CD4-positive, alpha-beta T cell treated with Interferon gamma for 1 hour (primary cell): ENCODE measurements at regions not wholly inside any gene's neighbourhood (a gene's known extent, or its start where the extent isn't known, plus 50 kb on each side); places are given as distances from the start of the nearest gene placed in this dataset.
"Not testable (repeated sequence)": the region's sequence is repeated elsewhere in the genome, so short reads cannot be mapped to it uniquely, and the experiment has no call there.

Experiments used
- DNase-seq: peaks from one replicate; pipeline ENCODE4 v3.0.0-alpha.2; 2020

DNA sequence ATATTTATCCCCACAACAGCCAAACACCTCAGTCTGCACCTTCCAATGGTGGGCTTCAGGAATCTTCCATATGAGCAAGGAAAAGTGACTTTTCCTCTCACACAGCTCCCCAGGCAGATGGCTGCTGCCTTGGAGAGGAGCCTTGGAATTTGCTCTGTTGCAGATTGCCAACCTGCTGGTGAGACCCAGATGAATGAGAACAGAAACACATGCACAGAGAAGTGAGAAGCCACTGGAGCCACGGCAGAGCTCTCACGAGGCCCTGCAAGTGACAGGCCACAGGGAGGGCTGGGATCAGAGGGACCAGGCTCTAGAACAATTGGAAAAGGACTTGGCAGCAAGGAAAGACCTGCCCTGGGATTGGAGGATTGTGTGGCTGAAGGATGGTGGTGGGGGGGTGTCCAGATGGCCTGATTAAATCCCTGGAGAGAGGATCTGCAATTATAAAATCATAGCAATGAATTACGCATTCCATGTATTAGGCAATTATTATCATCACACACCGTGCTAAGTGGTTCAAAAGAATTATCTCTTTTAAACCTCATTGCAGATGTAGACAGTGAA is 84.9 kb upstream of the PWP1 start:
- no peak for DNase-seq

DNA sequence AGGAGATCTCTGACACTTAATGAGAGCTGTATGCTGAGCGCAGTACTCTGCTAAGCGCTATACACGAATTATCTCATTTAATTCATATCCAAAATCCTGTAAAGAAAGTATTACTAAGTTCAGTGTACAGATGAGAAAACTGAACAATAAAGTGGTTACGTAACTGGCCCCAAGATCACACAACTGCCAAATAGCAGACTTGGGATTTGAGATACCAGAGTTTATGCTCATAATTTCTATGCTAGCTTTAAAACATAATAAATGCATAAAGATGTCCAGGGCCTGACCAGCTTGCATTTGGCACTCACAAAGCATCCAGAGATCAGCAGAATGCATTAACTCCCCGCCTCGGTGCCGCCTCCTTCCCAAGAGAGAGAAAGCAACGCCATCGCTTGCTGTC is 83.2 kb upstream of the PWP1 start:
- no peak for DNase-seq

- DNase-seq, result no peak
Observed at GRCh38 chr12:107605293-107605692, 80.3 kb upstream of the PWP1 start.

DNA sequence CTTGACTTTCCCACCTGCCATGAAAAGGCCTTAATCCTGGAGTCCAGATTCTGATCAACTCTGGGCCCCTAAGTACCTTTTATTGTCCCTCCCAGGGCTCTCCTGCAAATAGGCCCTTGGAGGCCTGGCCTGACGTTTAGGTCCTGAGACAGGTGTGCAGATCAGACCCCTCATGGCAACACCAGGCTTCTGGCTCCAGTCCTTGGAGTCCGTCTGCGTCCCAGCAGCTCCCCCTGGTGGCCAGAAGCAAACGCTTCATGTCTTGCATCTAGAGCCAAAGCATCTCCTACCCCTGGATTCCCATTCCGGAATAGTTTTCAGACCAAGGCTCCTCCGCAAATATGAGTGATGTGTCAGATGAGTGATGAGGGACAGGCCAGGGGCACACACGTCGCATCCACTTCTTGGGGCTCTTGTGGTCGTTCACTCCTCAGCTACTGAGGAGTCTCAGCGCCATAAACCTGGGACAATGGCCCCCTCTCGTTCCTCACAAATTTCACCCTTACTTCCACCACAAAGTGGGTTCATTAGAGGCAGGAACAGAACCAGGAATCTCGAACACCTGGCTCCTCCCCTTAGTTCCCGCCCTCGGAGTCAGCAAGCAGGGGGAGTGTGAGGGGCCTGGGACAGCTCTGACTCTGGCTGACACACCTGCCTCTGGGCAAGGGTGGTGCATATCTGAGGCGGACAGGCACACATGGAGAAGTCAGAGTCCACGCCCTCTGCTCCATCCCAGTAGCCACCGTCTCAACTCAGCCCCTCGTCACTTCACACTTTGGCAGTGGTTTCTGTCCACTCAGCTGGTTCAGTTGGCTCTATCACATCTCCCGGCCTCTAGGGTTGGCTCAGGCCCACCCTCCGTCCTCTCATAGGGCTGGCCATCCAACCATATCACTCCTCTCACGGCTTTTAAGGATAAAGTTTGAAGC is 77.9 kb upstream of the PWP1 start:
- DNase-seq, result peak; percentile 71

GRCh38 chr12:107608779-107609178 is 76.8 kb upstream of the PWP1 start:
- DNase-seq, result not testable (repeated sequence)

DNA sequence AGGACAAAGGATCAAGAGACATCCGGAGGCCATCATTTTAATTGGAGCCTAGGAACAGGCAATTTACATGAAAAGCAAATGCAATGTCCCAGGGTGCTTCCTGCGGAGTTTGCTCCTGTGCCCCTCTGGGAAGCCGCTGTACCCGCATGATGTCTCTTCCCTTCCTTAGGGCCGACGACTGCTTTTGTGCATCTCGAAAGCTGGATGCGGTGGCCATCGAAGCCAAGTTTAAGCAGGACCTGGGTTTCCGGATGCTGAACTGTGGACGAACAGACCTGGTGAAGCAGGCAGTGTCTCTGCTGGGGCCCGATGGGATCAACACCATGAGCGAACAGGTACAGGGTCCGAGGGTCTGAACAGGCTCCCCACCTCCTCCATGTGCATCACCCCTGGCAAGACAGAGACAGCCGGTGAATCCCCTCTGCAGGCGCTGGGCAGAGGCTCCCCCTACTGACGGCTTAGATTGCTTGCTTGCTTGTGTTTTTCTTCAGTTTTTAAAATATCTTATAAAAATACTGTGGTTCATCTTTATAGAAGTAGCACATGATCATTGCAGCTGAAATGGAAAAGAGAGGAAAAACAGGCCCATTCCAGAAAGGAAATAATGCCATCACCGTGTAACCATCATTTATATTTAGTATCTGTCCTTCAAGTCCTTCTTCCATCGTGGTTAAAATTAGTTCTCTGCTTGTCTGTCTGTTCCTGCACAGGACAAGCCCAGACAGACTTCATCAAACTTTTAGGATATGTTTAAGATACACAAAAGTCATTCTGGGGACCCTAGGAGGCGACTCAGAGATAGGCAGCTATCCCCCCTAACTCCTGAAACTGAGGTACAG is 75.4 kb upstream of the PWP1 start:
- no peak for DNase-seq

DNA sequence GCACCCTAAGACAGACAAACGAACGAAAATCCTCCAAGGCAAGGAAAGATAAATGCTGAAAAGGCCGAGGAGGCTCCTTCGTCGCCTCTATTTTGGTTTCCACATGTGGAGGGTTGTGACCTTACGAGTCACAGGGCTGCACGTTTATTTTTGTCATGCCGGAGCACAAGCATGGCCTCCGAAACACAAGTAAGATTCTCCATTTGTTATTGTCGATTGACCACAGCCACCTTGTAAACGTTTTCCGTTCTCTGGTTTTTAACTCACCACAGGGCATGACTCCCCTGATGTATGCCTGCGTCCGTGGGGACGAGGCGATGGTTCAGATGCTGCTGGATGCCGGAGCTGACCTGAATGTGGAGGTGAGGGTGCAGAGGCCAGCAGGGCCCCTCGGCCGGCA is 73.1 kb upstream of the PWP1 start:
- no peak for DNase-seq

DNA sequence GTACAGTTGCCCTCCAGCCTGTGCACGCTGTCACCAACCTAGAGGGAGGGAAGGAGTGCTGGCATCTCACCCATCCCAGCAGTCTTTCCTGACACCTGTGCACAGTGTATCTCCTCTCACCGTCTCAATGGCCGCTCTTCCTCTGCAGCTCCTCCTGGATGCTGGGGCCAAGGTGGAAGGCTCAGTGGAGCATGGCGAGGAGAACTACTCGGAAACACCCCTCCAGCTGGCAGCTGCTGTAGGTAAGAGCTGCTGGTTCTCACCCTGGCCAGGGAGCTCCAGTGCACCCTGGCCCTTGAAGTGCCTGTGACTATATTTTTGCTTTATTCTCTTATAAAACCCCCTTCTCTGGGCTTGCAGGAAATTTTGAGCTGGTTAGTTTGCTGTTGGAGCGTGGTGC is 68.7 kb upstream of the PWP1 start:
- no peak for DNase-seq

DNA sequence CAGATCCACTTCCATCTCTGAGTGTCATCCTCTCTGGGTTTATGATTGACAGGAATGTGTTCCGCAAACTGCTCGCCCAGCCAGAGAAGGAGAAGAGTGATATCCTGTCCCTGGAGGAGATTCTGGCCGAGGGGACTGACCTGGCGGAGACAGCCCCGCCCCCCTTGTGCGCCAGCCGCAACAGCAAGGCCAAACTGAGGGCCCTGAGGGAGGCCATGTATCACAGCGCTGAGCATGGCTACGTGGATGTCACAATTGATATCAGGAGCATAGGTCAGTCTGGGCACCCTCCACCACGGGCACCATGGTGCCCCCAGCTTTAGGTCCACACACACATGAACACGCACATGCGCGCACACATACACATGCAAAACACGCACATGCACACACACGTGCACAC is 67.5 kb upstream of the PWP1 start:
- no peak for DNase-seq

- DNase-seq, result no peak
Observed at GRCh38 chr12:107619831-107620230, 65.8 kb upstream of the PWP1 start.

DNA sequence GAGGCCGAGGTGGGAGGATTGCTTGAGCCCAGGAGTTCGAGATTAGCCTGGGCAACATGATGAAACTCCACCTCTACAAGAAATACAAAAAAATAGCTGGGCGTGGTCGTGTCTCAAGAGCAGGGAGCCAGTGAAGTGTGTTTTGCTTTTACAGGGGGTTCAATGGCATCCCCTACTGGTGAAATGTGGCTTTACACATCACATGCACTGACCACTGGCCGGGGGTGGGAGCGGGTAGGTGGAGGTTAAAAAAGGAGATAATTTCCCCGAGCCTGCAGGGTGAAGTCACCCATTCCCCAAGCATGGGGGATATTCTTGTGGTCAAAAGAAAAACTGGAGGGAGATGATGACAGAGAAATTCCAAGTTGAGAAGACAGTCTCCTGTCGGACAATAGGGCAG is 63.6 kb upstream of the PWP1 start:
- DNase-seq, result no peak

DNA sequence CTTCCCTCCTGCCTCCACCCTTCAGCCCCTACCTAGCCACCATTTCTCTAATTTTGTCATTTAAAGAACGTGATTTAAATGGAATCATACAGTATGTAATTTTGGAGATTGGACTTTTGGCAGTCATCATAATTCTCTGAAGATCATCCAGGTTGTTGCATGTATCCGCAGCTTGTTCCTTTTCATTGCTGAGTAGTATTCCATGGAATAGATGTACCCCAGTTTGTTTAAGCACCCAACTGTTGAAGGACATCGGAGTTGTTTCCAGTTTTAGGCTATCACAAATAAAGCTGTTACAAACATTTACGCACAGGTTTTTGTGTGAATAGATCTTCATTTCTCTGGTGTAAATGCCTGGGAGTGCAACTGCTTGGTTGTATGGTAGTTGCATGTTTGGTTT is 61.1 kb upstream of the PWP1 start:
- DNase-seq, result no peak

DNA sequence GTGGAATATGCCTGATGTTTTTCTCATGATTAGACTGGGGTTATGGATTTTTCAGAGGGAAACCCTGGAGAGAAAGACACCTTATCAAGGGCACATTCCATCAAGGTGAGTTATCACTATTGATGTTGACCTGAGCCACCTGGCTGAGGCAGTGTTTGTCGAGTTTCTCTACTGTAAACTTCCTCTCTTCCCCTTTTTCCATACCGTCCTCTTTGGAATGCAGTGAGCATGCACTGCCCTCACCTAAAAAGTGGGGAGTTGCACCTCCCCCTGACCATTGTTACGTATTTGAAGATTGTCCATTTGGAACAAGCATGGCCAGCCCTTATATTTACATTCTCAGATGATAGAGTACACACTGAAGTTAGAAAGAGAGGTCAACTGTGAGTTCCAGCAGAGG is 53.9 kb upstream of the PWP1 start:
- no peak for DNase-seq

DNA sequence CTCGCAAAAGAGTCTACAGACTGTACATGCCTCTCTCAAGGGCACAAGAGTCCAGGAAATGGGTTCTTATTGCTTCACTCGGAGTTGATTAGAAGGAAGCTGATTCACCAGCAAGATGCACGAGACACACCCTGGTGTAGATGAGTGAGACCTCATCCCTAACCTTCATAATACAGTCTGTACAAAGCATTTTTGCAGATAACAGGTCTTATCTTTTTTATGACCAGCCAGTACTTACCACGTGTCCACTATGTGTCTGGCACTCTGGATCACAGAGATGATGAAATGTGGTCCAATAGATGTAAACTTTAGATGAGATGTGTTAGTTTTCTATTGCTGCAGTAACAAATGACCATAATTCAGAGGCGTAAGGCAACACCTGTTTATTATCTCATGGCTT is 53.4 kb upstream of the PWP1 start:
- no peak for DNase-seq

- no peak for DNase-seq
Observed at GRCh38 chr12:107634530-107634929, 51.1 kb upstream of the PWP1 start.

- no peak for DNase-seq
Observed at GRCh38 chr12:107635139-107635538, 50.5 kb upstream of the PWP1 start.
